ENCODE measurements at regions not wholly inside any gene's neighbourhood (a gene's known extent, or its start where the extent isn't known, plus 50 kb on each side); places are given as distances from the start of the nearest gene placed in this dataset.

DNA sequence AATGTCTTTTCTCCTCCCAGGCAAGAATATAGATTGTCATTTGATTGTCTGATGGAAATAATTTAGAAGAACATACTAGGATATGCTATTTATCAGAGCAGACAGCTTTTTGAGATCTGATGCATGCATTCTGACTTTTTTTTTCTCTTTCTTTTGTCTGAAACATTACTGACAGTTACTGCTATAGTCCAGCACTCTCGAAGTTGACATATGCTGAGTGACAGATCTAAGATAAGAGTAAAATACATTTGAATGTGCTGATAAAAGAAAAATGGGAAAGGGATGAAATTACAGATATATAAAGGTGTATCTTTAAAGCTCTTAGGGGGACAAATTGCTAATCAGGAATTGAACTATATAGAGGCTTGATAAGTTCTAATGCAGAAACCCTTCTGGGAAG, 753.8 kb upstream of the TENM4 start:
- Mint-ChIP-seq H3K9me3 (ENCODE audit: low read depth) (no peaks in the 10 kb centered on the region), H3K4me1 (ENCODE audit: low read depth) (no peaks in the 10 kb centered on the region), H3K27ac (no peak overlapping the region), H3K27me3 (peaks cover 2% of the 10 kb centered on the region), H3K4me3 (ENCODE audit: low read depth) (no peak overlapping the region), H3K36me3 (ENCODE audit: insufficient read depth) (no peaks in the 10 kb centered on the region)
- TF ChIP-seq CTCF (IDR thresholded peaks at IDR 0.05; ENCODE audit: unreplicated experiment): no peak
- DNase-seq (ENCODE audit: low spot score, unreplicated experiment): no peak

DNA sequence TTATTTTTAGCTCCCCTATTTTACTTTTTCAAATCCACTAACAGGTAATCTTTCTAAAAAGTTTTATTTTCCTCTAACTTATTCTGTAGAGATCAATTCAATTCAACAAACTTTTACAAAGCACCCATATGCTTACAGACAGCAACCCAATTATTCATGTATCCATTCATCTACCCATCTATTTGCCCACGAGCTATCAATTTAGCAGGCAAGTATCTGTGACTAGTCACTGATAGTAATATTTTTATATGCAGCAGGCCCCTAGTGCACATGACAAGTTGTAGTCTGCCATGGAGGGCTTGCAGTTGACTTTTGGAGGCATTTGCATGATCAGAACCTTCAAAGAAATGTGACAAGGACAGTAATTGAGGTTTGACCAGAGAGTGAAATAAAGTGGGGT, 753.2 kb upstream of the TENM4 start:
- H3K4me3 Mint-ChIP-seq (ENCODE audit: low read depth): no peak overlapping the region
- H3K9me3 Mint-ChIP-seq (ENCODE audit: low read depth): no peaks in the 10 kb centered on the region
- peaks cover 2% of the 10 kb centered on the region for H3K27me3 Mint-ChIP-seq
- H3K4me1 Mint-ChIP-seq (ENCODE audit: low read depth): no peaks in the 10 kb centered on the region
- DNase-seq (ENCODE audit: low spot score, unreplicated experiment): no peak
- TF ChIP-seq CTCF (IDR thresholded peaks at IDR 0.05; ENCODE audit: unreplicated experiment): no peak
- no peak overlapping the region for H3K27ac Mint-ChIP-seq
- H3K36me3 Mint-ChIP-seq (ENCODE audit: insufficient read depth): no peaks in the 10 kb centered on the region

- no peak for TF ChIP-seq CTCF (IDR thresholded peaks at IDR 0.05; ENCODE audit: unreplicated experiment)
- no peak overlapping the region for H3K27ac Mint-ChIP-seq
- H3K4me3 Mint-ChIP-seq (ENCODE audit: low read depth): no peak overlapping the region
- H3K27me3 Mint-ChIP-seq: peaks cover 6% of the 10 kb centered on the region
- H3K4me1 Mint-ChIP-seq (ENCODE audit: low read depth): no peaks in the 10 kb centered on the region
- H3K36me3 Mint-ChIP-seq (ENCODE audit: insufficient read depth): no peaks in the 10 kb centered on the region
- no peak for DNase-seq (ENCODE audit: low spot score, unreplicated experiment)
- H3K9me3 Mint-ChIP-seq (ENCODE audit: low read depth): no peaks in the 10 kb centered on the region
Observed at GRCh38 chr11:80188076-80188627, 747.3 kb upstream of the TENM4 start.

DNA sequence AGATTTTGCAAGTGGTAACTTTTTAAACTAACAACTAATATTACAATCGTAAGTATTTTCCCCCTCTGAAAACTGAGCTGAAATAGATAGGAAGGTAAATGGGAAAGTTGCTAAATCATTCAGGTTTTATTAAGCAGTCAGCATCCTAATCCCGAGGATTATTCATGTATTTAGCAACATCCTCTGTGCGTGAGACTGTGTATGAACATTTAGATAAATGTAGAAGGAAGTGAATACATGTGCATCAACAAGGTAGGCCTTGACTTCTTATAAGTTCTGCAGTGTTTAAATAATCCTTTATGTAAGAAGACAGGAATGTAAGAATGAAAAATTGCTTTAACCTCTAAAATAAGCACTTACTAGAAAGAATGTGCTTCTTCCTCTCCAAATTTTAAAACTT, 745.9 kb upstream of the TENM4 start:
- no peaks in the 10 kb centered on the region for H3K36me3 Mint-ChIP-seq (ENCODE audit: insufficient read depth)
- no peaks in the 10 kb centered on the region for H3K9me3 Mint-ChIP-seq (ENCODE audit: low read depth)
- H3K4me1 Mint-ChIP-seq (ENCODE audit: low read depth): no peaks in the 10 kb centered on the region
- H3K27ac Mint-ChIP-seq: no peak overlapping the region
- no peak for DNase-seq (ENCODE audit: low spot score, unreplicated experiment)
- peaks cover 3% of the 10 kb centered on the region for H3K27me3 Mint-ChIP-seq
- no peak for TF ChIP-seq CTCF (IDR thresholded peaks at IDR 0.05; ENCODE audit: unreplicated experiment)
- H3K4me3 Mint-ChIP-seq (ENCODE audit: low read depth): no peak overlapping the region

GRCh38 chr11:80182901-80183300, 742.1 kb upstream of the TENM4 start:
- H3K27me3 Mint-ChIP-seq: peaks cover 3% of the 10 kb centered on the region
- H3K36me3 Mint-ChIP-seq (ENCODE audit: insufficient read depth): no peaks in the 10 kb centered on the region
- no peak for DNase-seq (ENCODE audit: low spot score, unreplicated experiment)
- no peak overlapping the region for H3K4me3 Mint-ChIP-seq (ENCODE audit: low read depth)
- peaks cover 9% of the 10 kb centered on the region for H3K9me3 Mint-ChIP-seq (ENCODE audit: low read depth)
- H3K4me1 Mint-ChIP-seq (ENCODE audit: low read depth): no peaks in the 10 kb centered on the region
- no peak overlapping the region for H3K27ac Mint-ChIP-seq
- TF ChIP-seq CTCF (IDR thresholded peaks at IDR 0.05; ENCODE audit: unreplicated experiment): no peak

All from progenitor cell of endocrine pancreas (in vitro differentiated cells).